Kidney capillary endothelial cell (primary cell): ENCODE measurements at regions not wholly inside any gene's neighbourhood (a gene's known extent, or its start where the extent isn't known, plus 50 kb on each side); places are given as distances from the start of the nearest gene placed in this dataset.
A peak's percentile ranks its signal among the peaks of the same experiment; 100 is the strongest.

Source experiments
- DNase-seq: peaks from one replicate; pipeline ENCODE4 v3.0.0-alpha.2; 2018; ENCODE audit warnings: low spot score

- DNase-seq, result no peak
Observed at GRCh38 chr11:13104619-13105236, 95.6 kb downstream of the RASSF10 start.

GRCh38 chr11:13105237-13105844 lies 96.2 kb downstream of the RASSF10 start:
- peak; percentile 60 for DNase-seq

- DNase-seq, result no peak
Observed at GRCh38 chr11:13107544-13108044, 98.5 kb downstream of the RASSF10 start.

- DNase-seq, result no peak
Observed at GRCh38 chr11:13108416-13108815, 99.3 kb downstream of the RASSF10 start.

- DNase-seq, result no peak
Observed at GRCh38 chr11:13109616-13110015, 100.5 kb downstream of the RASSF10 start.

- no peak for DNase-seq
Observed at GRCh38 chr11:13110145-13110544, 101.0 kb downstream of the RASSF10 start.

GRCh38 chr11:13110929-13111812 lies 102.1 kb downstream of the RASSF10 start:
- peak; percentile 75 for DNase-seq

GRCh38 chr11:13111813-13112130 lies 102.7 kb downstream of the RASSF10 start:
- no peak for DNase-seq

- no peak for DNase-seq
Observed at GRCh38 chr11:13114566-13115379, 105.7 kb downstream of the RASSF10 start.

GRCh38 chr11:13115380-13115675 lies 106.2 kb downstream of the RASSF10 start:
- no peak for DNase-seq

- no peak for DNase-seq
Observed at GRCh38 chr11:13116491-13116890, 107.4 kb downstream of the RASSF10 start.

GRCh38 chr11:13117344-13117743 lies 108.2 kb downstream of the RASSF10 start:
- peak; percentile 49 for DNase-seq

GRCh38 chr11:13118194-13118593 lies 109.1 kb downstream of the RASSF10 start:
- DNase-seq, result peak; percentile 87

- no peak for DNase-seq
Observed at GRCh38 chr11:13118650-13119049, 109.5 kb downstream of the RASSF10 start.

GRCh38 chr11:13119361-13119760 lies 110.2 kb downstream of the RASSF10 start:
- DNase-seq, result no peak

- no peak for DNase-seq
Observed at GRCh38 chr11:13119941-13120520, 110.9 kb downstream of the RASSF10 start.

GRCh38 chr11:13120691-13121090 lies 111.6 kb downstream of the RASSF10 start:
- DNase-seq, result peak; percentile 75

- DNase-seq, result no peak
Observed at GRCh38 chr11:13126430-13126829, 117.3 kb downstream of the RASSF10 start.

GRCh38 chr11:13127161-13127560 lies 118.0 kb downstream of the RASSF10 start:
- no peak for DNase-seq

- DNase-seq, result no peak
Observed at GRCh38 chr11:13128354-13128753, 119.2 kb downstream of the RASSF10 start.

- no peak for DNase-seq
Observed at GRCh38 chr11:13134066-13134465, 125.0 kb downstream of the RASSF10 start.

GRCh38 chr11:13134886-13135285 lies 125.8 kb downstream of the RASSF10 start:
- DNase-seq, result no peak
